RKO (cell line): ENCODE measurements at regions not wholly inside any gene's neighbourhood (a gene's known extent, or its start where the extent isn't known, plus 50 kb on each side); places are given as distances from the start of the nearest gene placed in this dataset.
"Not testable (repeated sequence)": the region's sequence is repeated elsewhere in the genome, so short reads cannot be mapped to it uniquely, and the experiment has no call there.

Experiments used
- DNase-seq: peaks from one replicate; pipeline ENCODE4 v3.0.0-alpha.2; 2016; ENCODE audit warnings: low spot score

DNA sequence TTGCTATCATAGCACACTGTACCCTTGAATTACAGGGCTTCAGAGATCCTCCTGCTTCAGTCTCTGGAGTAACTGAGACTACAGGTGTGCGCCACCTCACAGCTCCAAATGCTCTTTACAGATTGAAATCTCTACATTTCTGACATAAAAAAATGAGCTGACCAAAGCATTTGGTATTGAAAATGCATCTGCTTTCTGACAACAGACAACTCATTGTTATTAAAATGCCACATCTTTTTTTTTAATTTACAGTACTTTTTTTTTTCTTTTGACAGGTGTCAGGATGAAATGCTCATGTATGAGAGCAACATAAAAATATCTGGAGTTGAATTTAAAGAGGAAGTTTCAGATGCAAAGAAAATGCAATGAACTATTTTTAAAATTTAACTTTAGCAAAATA is 764.5 kb downstream of the TRAM1L1 start:
- no peak for DNase-seq

- DNase-seq, result no peak
Measured at GRCh38 chr4:116303736-116304188, 781.6 kb downstream of the TRAM1L1 start.

DNA sequence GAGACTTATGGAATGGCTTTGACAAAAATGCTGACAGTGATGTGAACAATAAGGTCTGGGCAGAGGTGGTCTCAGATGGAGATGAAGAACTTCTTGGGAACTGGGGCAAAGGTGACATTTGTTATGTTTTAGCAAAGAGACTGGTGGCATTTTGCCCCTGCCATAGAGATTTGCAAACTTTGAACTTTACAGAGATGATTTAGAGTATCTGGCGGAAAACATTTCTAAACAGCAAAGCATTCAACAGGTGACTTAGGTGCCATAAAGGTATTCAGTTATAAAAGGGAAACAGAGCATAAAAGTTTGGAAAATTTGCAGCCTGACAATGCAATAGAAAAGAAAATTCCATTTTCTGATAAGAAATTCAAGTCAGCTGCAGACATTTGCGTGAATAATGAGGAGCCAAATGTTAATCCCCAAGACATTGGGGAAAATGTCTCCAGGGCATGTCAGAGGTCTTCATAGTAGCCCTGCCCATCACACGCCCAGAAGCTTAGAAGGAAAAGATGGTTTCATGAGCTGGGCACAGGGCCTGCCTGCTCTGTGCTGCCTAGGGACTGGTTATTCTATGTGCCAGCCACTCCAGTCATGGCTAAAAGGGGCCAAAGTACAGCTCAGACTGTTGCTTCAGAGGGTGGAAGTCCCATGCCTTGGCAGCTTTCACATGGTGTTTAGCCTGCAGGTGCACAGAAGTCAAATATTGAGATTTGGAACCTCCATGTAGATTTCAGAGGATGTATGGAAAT is 782.2 kb downstream of the TRAM1L1 start:
- no peak for DNase-seq

DNA sequence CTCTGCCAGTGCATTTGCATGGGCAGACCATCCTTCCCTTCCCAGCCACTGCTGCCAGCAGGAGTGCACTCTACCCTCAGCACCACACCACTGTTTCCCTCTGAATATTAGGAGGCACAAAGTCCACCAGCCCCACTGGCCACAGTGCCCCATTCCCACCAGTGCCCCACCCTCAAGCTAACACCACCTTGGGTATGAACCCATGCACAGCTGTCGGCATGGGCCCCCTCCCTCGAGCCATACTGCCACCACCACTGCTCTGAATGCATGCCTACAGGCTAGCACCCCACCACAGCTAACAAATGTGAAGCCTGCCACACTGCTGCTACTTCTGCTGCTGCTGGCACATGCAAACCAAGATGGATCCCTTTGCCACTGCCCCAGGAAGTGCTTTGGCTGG is 810.4 kb downstream of the TRAM1L1 start:
- DNase-seq, result no peak

DNA sequence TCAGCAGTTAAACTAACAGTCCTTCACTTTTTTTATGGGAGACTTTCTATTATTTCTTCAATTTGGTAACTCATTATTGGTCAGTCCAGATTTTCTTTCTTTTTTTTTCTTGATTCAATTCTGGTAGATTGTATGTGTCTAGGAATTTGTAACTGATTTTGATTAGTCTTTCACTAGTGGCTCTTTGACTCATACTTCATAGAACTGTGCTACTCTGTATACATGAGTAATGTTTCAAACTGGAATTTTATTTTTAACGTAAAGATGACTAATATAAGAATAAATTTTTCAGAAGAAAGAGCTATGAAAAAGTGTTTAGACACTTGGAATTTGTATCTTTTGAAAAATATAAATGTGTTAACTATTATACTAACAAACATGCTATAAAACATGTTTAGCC is 813.0 kb downstream of the TRAM1L1 start:
- DNase-seq, result no peak

- DNase-seq, result not testable (repeated sequence)
Measured at GRCh38 chr4:116260931-116261330, 824.4 kb downstream of the TRAM1L1 start.

DNA sequence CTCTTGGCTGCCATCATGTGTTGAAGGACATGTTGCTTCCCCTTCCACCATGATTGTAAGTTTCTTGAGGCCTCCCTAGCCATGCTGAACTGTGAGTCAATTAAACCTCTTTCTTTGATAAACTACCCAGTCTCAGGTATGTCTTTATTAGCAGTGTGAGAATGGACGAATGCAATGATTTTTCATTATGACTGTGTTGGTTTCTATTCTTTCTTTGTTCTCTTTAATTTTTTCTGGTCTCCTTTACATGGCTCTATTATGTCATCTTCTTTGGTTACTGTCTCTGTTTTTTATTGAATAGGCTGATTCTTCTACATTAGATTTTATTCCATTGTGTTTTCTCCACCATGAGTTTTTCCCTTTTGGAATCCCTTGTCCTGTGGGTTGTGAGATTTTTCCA is 840.6 kb downstream of the TRAM1L1 start:
- no peak for DNase-seq

- no peak for DNase-seq
Measured at GRCh38 chr4:116243431-116243830, 841.9 kb downstream of the TRAM1L1 start.

- no peak for DNase-seq
Measured at GRCh38 chr4:116233971-116234370, 851.4 kb downstream of the TRAM1L1 start.

DNA sequence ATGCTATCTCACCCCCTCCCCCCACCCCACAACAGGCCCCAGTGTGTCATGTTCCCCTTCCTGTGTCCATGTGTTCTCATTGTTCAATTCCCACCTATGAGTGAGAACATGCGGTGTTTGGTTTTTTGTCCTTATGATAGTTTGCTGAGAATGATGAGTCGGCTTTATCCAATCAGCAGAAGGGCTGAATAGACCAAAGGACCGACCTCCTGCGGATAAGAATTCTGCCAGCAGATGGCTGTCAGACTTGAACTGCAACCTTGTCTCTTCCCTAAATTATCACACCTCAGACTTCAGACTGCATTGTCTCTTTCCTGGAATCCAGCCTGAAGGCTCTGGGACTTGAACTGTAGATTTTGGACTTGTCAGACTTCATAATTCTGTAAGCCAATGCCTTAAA is 853.4 kb downstream of the TRAM1L1 start:
- peak; percentile 14 for DNase-seq

- no peak for DNase-seq
Measured at GRCh38 chr4:116229420-116229819, 856.0 kb downstream of the TRAM1L1 start.

DNA sequence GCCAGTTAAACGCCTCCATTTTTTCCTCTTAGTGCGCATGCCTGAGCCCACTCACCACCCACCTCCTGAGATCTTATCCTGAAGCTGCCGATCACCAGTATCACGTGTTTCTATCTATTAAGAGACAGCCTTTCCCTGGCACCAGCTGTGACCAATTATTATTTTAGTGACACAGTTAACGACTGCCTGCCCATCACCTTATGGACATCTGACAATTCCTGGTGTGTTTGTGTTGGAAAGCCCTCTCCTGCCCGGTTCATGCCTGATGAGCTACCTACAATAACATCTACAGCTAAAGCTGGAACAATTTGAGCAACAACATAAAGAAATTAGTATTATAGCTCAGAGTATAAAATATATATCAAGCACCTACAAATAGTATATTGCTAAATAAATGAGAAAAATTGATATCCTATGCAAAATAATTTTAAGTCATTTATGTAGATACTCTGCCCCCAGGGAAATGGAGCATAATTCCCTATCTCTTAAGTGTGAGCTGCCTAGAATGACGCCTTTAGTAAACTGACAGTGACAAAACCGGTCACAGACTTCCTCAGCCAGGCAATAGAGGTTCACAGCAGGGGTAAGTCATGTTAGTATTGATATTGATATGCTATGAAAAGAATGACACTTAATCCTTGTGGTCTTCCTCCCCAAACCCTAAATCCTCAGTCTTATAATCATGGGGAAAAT is 862.2 kb downstream of the TRAM1L1 start:
- DNase-seq, result no peak

DNA sequence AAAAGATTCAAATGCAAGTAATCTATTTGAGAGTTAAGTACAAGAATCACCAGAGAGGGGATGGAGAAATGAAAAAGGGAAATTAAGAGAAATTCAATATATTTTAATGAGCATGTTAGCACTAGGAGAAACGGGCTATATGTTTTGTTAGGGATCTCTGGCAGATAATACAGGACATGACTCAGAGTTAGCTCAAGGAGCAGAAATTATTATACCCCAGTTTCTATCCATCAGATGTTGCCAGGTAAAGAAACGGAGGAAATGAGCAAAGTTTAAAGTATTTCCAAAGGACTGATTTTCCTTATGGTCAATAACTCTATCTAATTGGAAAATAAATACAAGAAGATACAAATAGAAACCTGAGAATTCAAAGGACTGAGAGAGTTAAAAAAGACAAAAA is 867.6 kb downstream of the TRAM1L1 start:
- DNase-seq, result no peak

- DNase-seq, result no peak
Measured at GRCh38 chr4:116215622-116216021, 869.8 kb downstream of the TRAM1L1 start.

- DNase-seq, result no peak
Measured at GRCh38 chr4:116202524-116202923, 882.9 kb downstream of the TRAM1L1 start.

GRCh38 chr4:116197317-116197809 is 888.0 kb downstream of the TRAM1L1 start:
- no peak for DNase-seq

DNA sequence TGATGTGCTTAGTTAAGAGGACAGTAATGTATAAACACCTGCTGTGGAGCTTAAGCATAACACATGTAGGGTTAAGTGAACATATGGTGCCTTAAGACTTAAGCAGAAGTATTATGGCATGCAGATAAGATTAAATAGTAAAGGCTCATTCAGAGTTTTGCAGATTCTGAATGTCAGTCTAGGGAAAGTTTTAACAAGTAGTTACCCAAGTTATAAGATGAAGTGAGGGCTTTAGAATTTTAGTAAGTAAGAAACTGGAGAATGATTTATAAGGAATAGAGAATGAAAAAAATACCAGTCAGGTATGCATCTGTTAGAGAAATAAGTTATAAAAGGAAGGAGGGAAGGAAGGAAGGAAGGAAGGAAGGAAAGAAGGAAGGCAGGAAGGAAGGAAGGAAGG is 902.1 kb downstream of the TRAM1L1 start:
- no peak for DNase-seq

- peak; percentile 64 for DNase-seq
Measured at GRCh38 chr4:116180157-116180601, 905.2 kb downstream of the TRAM1L1 start.

- DNase-seq, result not testable (repeated sequence)
Measured at GRCh38 chr4:116151371-116151770, 934.0 kb downstream of the TRAM1L1 start.

DNA sequence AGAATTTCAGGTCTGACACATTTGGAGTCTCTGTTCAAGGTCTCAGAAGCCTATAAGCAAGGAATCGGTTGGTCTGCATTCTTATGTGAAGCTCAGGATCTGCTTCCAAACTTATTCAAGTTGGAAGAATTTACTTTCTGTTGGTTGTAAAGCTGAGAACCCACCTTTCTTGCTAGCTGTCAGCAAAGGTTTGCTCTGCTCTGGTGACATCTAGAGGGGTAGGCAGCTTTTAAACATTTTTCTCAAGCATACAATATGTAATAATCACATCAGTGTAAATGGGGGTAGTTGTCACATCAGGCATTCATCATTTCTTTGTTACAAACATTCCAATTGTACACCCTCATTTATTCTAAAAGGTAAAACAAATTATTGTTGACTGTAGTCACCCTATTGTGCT is 935.2 kb downstream of the TRAM1L1 start:
- no peak for DNase-seq

DNA sequence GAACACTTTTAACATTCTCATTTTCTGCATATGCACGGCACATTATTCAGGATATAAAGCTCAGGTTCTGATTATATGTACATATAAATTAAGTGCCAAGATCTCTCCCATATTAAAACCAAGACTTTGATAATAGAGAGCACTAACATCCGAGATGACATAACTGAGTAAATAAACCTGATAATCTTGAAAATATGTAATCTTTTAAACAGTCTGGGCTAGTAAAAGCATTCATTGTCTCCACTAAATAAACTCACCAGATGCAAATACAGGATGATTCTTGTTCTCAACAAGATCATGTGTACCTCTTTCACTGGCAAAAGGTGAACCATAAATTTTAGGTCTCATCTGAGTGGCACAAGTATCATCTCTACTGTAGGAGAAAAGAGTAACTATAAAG is 942.2 kb downstream of the TRAM1L1 start:
- no peak for DNase-seq

- no peak for DNase-seq
Measured at GRCh38 chr4:116132946-116133345, 952.4 kb downstream of the TRAM1L1 start.

GRCh38 chr4:116126794-116127193 is 958.6 kb downstream of the TRAM1L1 start:
- DNase-seq, result no peak
